ENCODE measurements at regions not wholly inside any gene's neighbourhood (a gene's known extent, or its start where the extent isn't known, plus 50 kb on each side); places are given as distances from the start of the nearest gene placed in this dataset.
"Not testable (repeated sequence)": the region's sequence is repeated elsewhere in the genome, so short reads cannot be mapped to it uniquely, and the experiment has no call there.

DNA sequence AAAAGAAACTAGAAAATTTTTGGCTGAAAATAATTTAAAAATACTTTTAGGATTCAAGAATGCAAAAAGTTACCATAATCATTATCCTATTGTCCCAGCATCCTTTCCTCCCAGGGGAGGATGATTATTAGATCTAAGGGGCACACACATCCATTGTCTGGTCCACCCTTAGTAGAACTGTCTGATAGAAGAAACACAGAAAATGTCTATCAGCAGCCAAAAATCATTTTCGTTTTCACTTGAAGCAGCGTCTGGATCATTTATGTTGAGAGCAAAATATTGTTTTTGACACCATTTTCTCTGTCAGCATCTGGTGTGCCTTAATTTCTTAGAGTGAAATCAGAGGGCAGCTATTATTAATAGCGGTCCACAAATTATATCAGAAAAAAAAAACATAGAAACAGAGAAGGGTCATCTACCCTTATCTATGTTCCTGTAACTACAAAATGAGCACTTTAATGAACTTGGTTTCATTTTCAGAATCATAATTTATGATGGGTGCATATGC, 446.3 kb downstream of the TRAM1L1 start:
- no peak for DNase-seq

DNA sequence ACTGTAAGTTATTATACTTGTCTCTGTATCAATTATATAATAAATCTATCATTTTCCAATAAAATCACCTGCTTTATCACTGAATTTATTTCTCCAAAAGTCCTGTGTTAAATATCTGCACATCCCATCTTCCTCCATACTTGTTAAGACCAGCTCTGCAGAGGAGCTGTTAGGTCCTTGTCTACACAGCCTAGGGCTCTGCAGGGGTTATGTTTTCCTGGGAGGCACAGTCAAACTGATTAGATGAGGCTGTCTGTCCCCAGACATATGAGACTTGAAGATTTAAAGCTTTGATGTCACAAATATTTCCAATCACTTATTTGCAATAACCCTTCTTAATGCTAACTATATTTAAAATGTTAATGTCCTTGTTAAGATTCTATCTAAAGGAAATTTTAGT, 446.8 kb downstream of the TRAM1L1 start:
- DNase-seq = no peak

DNA sequence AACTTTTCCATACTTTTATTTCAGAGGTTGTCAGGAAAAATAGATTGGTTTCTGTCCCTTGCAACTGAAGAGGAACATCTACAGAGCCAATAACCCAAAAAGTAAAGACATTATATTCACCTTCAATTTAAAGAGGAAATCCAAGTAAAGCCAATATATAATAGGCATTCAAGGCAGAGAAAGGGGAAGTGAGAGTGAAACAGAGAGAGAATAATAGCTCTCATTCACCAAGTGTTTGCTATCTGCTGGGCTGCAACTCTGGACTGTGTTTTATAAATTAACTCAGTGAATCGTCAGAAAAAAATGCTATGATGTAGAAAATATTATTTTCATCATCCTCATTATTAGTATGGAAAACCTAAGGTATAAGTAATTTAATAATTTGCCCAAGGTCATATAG, 448.5 kb downstream of the TRAM1L1 start:
- DNase-seq = no peak

DNA sequence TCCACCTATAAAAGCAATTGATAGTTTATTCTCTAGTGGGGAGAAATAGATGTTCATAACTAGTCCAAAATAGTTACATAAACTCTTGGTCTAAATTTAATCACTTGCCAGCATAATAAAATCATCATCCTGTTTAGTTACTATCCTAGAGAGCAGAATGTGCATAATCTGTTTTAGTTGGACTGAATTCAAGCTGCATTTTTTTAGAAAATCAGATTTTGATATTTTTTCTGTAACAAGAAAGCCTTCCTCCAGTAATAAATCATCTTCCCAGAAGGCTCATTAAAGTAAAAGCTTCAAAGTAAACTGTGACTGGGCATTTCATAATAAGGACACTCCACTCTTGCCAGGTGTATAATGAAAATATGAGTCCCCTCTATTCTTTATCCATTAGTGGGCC, 453.1 kb downstream of the TRAM1L1 start:
- DNase-seq = no peak

DNA sequence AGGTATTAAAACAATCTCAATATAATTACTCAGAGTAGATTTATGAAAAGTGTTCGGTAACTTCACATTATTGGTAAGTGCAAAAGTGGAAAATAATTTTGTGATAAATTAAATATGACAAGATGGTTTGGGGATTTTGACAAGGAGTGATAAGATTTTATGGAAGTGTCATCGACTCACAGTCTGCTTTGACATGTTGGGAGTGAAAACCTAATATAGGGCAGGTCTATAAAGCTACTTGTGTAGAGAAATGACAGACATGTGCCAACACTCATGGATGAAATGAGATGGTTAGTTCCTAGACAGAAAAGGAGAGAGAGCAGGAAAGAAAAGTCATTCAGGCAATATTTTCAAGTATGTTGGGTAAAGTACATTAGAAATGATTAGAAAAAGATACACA, 456.8 kb downstream of the TRAM1L1 start:
- DNase-seq = no peak

DNA sequence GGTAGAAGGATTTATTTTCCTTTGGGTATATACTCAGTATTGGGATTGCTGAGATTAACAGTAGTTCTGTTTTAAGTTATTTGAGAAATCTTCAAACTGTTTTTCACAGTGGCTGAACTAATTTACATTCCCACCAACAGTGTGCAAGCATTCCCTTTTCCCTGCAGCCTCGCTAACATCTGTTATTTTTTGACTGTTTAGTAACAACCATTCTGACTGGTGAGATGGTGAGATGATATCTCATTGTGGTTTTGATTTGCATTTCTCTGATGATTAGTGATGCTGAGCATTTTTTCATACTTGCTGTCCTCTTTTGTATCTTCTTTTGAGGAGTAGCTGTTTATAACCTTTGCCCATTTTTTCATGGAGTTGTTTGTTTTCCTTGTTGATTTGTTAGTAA, 457.8 kb downstream of the TRAM1L1 start:
- DNase-seq = no peak

DNA sequence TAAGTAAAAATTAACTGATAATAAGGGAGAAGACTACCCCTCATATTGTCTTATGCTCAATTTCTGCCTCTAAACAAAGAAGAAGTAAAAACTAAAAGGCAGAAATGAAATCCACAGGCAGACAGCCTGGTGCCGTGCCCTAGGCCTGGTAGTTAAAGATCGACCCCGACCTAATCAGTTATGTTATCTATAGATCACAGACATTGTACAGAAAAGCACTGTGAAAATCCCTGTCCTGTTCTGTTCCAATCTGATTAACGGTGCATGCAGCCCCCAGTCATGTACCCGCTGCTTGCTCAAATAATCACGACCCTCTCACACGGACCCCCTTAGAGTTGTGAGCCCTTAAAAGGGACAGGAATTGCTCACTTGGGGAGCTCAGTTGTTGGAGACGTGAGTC, 465.9 kb downstream of the TRAM1L1 start:
- DNase-seq = not testable (repeated sequence)

DNA sequence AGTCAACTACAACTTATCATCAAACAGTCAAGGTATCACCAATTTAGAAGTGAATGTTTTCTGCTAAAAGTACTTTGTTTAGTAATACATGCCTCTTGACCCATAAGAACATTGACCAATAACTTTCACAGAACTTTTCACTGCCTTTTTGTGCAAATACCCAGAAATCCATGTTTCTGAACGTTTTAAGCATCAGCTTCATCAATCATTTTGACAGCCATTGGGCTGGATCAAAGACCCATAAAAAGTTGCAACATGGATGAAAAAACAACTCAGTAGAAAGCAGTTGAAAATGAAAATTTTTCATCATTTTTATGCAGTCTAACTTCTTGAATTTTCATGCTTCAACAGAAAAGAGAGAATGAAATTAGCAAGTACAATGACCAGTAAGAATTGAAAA, 466.7 kb downstream of the TRAM1L1 start:
- DNase-seq = no peak

DNA sequence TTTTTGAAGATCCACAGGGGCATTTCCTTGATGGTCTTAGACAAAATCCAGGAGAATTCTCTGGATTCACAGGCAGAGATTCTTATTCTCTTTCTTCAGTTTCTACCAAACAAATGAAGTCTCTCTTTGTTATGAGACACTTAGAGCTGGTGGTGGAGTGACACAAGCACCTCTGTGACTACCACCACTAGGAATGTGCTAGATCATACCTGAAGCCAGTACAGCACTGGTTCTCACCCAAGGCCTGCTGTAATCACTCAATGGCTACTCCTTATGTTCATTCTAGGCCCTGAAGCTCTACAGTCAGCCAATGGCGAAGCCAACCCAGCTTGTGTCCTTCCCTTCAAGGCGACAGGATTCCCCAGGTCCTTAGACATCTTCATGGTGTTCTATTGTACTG, 482.3 kb downstream of the TRAM1L1 start:
- DNase-seq = no peak

DNA sequence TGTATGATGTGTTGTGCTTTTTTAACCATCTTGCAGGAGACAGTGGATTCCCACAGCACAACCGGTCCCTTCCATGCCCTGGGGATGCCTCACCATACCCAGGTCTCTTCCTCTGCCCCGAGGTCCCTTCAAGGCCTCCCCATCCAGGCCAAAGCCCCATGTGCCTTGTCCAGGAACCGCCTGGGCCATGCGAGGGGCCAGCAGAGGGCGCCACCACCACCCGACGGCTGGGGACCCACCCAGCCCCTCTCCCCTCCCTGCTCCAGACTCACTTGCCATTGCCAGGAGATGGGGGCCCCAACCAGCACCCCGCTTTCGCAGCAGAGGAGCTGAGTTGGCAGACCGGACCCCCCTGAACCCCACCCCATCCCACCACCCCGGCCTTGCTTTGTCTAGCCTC, 485.5 kb downstream of the TRAM1L1 start:
- no peak for DNase-seq

DNA sequence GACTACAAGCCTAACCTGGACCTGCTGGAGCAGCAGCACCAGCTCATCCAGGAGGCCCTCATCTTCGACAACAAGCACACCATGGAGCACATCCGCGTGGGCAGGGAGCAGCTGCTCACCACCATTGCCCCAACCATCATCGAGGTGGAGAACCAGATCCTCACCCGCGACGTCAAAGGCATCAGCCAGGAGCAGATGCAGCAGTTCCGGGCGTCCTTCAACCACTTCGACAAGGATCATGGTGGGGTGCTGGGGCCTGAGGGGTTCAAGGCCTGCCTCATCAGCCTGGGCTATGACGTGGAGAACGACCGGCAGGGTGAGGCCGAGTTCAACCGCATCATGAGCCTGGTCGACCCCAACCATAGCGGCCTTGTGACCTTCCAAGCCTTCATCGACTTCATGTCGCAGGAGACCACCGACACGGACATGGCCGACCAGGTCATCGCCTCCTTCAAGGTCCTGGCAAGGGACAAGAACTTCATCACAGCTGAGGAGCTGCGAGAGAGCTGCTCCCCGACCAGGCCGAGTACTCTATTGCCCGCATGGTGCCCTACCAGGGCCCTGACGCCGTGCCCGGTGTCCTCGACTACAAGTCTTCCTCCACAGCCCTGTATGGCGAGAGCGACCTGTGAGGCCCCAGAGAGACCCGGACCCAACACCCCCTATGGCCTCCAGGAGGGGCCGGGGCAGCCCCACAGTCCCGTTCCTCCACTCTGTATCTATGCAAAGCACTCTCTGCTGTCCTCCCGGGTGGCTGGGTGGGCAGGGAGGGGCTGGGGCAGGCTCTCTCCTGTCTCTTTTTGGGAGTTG, 486.2 kb downstream of the TRAM1L1 start:
- DNase-seq = no peak

DNA sequence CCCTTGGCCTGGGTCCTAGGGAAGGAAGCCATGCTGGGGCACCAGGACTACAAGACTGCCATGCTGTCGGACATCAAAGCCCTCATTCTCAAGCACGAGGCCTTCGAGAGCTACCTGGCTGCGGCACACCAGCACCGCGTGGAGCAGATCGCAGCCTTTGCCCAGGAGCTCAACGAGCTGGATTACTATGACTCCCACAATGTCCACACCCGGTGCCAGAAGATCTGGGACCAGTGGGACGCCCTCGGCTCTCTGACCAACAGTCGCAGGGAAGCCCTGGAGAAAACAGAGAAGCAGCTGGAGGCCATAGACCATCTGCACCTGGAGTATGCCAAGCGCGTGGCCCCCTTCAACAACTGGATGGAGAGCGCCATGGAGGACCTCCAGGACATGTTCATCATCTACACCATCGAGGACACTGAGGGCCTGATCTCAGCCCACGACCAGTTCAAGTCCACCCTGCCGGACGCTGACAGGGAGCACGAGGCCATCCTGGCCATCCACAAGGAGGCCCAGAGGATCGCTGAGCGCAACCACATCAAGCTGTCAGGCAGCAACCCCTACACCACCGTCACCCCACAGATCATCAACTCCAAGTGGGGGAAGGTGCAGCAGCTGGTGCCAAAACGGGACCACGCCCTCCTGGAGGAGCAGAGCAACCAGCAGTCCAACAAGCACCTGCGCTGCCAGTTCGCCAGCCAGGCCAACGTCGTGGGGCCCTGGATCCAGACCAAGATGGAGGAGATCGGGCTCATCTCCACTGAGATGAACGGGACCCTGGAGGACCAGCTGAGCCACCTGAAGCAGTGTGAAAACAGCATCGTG, 487.0 kb downstream of the TRAM1L1 start:
- DNase-seq = no peak

DNA sequence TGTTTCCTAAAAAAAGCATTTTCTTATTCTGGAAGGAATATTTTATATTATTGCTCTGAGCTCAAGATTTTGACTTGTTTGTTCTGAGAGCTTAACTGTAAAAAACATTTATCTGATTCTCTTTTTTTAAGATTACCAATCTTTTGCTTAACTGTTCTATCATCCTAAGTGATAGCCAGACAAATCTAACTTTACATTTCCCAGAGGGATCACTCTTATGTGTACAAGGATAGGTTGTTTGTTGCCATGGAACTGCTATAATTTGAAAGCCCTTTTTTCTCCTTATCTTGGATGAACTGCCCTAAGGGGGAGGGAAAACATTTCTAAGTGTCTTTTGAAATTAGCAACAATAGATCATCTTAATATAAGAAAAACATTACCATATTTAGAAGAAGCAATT, 494.7 kb downstream of the TRAM1L1 start:
- no peak for DNase-seq

DNA sequence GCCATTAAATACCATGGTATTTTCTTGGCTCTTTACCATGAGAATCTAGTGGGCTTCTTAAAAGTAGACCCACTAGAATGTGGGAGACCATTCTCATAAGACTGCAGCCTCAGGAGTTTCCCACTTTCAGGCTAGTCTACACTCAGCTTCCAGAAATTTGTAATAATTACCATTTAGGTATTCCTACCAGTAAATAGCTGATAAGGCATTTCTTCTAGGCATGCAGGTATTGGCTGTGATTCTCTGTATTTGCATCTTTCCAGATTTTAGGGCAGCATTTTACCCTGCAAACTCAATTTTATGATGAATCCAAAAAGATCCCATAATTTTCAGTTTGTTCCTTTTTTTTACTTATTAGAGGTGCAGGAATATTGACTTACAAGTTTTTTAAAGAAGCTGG, 496.6 kb downstream of the TRAM1L1 start:
- no peak for DNase-seq

DNA sequence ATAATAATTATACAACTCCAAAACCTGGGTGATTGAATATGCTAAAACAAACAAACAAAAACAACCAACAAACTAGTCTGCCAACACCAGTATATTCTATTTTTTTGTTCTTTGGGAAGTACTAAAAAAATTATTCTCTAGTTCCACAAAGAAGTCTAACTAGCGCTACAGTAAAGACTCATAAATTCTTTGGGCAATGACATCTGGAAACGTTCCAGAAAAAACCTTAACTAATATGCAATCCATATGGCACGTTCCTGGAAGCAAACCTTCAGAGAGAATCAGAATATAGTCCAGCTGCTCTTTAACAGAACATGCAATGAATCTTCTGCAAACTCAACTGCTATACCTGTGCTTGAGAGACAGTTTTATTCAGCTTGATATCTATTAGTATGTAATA, 500.1 kb downstream of the TRAM1L1 start:
- DNase-seq = no peak

DNA sequence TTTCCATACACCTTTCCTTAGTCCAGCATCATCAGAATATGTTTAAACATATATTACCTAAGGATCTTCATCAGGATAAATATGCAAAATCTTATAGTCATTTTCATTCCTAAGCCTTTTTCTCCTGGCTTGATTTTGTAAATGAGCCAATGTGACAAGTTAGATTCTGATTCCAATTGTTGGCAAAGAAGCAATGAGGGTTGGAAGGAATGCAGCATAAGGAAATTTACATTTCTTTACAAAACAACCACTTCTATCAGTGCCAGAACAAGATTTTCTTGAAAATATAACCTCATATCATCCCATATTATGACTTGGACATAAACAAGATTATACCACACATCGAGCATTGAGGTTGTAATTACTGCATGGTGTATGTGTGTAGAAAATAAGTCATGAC, 508.1 kb downstream of the TRAM1L1 start:
- DNase-seq = no peak

DNA sequence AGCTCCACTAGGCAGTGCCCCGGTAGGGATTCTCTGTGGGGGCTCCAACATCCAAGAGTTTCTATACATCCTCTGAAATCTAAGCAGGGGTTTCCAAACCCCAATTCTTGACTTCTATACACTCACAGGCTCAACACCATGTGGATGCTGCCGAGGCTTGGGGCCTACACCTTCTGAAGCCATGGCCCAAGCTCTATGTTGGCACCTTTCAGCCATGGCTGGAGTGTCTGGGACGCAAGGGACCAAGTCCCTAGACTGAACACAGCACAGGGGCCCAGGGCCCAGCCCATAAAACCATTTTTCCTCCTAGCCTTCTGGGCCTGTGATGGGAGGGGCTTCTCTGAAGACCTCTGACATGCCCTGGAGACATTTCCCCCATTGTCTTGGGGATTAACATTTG, 511.8 kb downstream of the TRAM1L1 start:
- DNase-seq = no peak

DNA sequence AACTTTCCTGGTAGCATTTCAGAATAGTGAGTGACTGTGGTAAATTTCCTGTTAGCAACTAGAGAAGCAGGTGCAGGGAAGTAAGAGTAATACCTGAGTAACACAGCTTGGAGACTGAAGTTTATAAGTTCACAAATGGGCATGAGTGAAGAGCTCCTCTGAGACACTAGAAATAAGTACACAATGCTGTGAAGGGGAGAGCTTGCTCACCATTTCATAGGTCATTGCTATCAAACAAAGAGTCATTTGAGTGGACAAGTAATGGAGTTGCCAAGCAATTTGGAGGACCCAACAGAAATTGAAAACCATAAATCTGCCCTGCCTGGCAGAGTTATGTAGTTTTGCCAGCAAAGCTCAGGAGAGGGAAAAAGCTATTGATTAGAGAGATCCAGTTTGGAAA, 523.6 kb downstream of the TRAM1L1 start:
- DNase-seq = no peak

DNA sequence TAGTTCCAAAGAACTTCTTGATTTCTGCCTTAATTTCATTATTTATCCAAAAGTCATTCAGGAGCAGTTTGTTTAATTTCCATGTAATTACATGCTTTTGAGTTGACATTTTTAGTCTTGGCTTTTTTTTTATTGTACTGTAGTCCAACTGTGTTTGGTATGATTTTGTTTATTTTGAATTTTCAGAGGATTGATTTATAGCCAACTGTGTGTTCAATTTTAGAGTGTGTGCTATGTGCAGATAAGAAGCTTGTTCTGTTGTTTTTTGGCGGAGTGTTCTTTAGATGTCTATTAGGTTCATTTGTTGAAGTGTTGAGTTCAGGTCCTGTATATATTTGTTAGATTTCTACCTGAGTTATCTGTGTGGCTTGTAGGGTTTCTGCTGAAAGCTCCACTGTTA, 533.6 kb downstream of the TRAM1L1 start:
- no peak for DNase-seq

DNA sequence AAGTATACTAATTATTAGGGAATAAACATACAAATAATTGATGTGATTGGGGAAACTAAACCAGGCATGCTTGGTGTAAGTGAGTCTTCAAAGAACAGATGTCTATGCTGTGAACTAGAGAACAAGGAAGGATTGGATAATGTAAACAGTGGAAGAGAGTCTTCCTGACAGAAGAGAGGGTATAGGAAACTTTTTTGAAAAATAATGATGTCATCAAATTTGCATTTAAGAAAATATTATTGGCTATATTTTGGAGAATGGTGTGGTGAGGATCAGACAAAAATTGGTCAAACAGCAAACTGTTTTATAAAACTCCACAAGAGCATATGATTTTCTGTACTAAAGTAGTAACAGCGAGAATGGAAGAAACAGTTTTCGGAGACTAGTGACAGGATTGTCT, 537.7 kb downstream of the TRAM1L1 start:
- DNase-seq = no peak

DNA sequence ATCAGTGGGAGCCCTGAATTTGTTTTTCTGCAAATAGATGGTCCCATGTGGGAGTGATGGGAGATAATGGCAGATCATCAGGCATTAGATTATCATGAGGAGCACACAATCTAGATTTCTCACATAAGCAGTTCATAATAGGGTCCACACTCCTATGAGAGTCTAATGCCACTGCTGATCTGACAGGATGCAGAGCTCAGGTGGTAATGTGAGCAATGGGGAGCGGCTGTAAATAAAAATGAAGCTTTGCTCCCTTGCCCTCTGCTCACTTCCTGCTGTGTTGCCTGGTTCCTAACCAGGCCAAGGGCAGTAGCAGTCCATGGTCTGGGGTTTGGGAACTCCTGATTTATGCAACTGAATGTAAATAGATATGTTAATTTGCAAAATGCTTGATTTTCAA, 538.6 kb downstream of the TRAM1L1 start:
- DNase-seq = no peak

DNA sequence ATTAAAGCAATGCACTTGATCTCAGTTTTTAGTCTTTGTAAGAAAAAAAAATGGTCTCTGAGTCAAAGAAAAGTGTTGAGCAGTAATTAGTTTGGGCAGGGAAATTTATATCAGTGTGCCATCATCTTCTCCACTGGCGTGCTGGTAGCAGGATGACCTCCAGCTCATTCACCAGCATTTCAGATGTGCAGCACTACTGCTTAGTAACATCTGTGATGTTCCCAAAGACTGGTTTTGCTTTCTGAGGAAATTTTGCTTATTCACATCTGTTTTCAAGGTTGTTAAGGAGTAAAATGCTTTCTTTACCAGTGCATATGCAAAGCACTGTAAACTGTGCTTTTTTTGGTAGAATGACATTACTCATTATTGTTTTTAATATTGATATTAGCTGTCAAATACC, 540.4 kb downstream of the TRAM1L1 start:
- DNase-seq = no peak

DNA sequence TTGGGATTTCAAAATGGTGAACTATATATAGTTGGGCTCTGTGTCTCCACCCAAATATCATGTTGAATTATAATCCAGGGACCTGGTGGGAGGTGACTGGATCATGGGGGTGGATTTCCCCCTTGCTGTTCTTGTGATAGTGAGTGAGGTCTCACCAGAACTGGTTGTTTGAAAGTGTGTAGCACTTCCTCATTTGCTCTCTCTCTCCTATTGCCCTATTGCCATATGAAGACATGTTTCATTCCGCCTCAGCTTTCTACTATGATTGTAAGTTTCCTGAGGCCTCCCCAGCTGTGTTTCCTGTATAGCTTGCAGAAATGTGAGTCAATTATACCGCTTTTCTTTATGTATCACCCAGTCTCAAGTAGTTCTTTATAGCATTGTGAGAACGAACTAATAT, 545.6 kb downstream of the TRAM1L1 start:
- no peak for DNase-seq

DNA sequence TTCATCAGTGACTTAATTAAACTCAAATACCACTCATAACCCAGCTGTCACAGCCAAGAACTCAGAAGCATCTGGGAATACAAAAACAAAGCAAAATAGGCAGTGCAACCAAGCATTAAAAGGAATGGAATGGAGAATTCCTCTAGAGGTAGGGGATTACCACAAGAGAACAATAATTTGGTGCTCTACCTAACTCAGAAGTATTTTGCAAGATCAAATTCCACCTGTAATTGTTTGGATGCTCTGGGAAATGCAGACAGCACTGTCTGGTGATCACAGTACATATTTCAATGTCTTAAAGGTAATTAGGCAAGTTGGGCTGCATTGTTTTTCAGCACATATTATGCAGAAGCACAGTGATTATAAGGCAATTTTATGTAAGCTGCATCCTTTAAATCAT, 547.5 kb downstream of the TRAM1L1 start:
- DNase-seq = no peak
